ENCODE measurements at regions not wholly inside any gene's neighbourhood (a gene's known extent, or its start where the extent isn't known, plus 50 kb on each side); places are given as distances from the start of the nearest gene placed in this dataset.

DNA sequence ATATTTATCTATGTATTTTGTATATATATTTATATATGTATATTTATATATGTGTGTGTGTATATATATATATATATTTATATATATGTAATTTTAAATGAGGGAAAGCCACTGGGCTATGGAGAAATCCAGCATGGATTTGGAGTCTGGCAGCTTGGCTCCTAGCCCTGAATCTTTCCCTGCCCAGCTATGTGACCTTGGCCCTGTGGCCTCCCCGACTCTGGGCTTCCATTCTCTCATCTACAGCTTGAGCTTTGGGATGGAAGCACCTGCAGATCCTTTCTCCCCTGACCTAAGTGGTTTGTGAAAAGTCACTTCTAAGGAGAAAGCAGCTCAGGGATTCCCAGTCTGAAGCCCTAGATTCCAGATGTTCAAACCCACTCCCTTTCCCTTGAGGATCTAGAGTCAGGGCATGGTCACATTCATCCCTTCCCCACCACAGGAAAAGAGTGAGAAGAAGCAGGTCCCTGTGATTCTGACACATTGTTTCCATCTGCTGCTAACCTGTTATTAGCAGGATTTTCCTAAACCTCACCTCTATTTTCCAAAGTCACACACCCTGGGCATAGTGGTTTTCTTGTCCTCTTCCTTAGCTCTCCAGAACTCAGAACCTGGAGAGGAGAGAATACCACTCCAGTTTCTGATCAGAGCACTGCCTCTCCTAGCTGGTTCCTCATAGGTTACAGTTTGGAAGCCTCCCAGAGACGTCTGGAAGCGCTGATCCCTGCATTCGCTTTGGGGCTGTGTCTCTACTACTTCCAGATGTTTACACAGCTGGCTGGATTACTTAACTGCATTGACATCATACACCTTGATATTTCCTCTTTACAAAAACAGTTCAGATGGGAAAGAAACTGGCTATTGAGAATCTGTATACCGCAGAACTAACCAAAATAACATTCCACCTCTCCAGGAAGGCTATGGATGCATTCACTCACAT is 327.5 kb upstream of the ZMIZ1 start:
- TF ChIP-seq, protein P1, sequence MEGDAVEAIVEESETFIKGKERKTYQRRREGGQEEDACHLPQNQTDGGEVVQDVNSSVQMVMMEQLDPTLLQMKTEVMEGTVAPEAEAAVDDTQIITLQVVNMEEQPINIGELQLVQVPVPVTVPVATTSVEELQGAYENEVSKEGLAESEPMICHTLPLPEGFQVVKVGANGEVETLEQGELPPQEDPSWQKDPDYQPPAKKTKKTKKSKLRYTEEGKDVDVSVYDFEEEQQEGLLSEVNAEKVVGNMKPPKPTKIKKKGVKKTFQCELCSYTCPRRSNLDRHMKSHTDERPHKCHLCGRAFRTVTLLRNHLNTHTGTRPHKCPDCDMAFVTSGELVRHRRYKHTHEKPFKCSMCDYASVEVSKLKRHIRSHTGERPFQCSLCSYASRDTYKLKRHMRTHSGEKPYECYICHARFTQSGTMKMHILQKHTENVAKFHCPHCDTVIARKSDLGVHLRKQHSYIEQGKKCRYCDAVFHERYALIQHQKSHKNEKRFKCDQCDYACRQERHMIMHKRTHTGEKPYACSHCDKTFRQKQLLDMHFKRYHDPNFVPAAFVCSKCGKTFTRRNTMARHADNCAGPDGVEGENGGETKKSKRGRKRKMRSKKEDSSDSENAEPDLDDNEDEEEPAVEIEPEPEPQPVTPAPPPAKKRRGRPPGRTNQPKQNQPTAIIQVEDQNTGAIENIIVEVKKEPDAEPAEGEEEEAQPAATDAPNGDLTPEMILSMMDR (IDR thresholded peaks at IDR 0.05 in 2 of 3, conservative IDR thresholded peaks at IDR 0.05 in 1 of 3; ENCODE audit: borderline replicate concordance in 1 of 3, insufficient read depth in 1 of 3, low read depth in 2 of 3, low read length in 2 of 3), result no peak
- TF ChIP-seq EZH2 (IDR thresholded peaks at IDR 0.05) (no peak), POLR2A (IDR thresholded peaks at IDR 0.05; ENCODE audit: borderline replicate concordance, extremely low read depth, insufficient read depth, insufficient read length) (no peak), EZH2phosphoT487 (IDR thresholded peaks at IDR 0.05; ENCODE audit: borderline replicate concordance) (no peak), POLR2AphosphoS5 (IDR thresholded peaks at IDR 0.05; ENCODE audit: low read depth, low read length) (no peak)
- TF ChIP-seq, protein P2, sequence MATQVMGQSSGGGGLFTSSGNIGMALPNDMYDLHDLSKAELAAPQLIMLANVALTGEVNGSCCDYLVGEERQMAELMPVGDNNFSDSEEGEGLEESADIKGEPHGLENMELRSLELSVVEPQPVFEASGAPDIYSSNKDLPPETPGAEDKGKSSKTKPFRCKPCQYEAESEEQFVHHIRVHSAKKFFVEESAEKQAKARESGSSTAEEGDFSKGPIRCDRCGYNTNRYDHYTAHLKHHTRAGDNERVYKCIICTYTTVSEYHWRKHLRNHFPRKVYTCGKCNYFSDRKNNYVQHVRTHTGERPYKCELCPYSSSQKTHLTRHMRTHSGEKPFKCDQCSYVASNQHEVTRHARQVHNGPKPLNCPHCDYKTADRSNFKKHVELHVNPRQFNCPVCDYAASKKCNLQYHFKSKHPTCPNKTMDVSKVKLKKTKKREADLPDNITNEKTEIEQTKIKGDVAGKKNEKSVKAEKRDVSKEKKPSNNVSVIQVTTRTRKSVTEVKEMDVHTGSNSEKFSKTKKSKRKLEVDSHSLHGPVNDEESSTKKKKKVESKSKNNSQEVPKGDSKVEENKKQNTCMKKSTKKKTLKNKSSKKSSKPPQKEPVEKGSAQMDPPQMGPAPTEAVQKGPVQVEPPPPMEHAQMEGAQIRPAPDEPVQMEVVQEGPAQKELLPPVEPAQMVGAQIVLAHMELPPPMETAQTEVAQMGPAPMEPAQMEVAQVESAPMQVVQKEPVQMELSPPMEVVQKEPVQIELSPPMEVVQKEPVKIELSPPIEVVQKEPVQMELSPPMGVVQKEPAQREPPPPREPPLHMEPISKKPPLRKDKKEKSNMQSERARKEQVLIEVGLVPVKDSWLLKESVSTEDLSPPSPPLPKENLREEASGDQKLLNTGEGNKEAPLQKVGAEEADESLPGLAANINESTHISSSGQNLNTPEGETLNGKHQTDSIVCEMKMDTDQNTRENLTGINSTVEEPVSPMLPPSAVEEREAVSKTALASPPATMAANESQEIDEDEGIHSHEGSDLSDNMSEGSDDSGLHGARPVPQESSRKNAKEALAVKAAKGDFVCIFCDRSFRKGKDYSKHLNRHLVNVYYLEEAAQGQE (IDR thresholded peaks at IDR 0.05; ENCODE audit: low read depth), result no peak

Measured in HCT116 (cell line).